B cell (primary cell): ENCODE measurements at regions not wholly inside any gene's neighbourhood (a gene's known extent, or its start where the extent isn't known, plus 50 kb on each side); places are given as distances from the start of the nearest gene placed in this dataset.

Experiments used
- ATAC-seq: fragments of 200-7000 bp; cut with Tn5 transposase; one replicate; pipeline ENCODE4 v1.10.0; 2021; ENCODE audit warnings: low read depth, mild to moderate bottlenecking, moderate number of reproducible peaks, moderate library complexity
- CTCF ChIA-PET: fragments of 350-600 bp; sonication (Branson Sonifier 250); formaldehyde crosslinking; loops from one replicate; lab custom pipeline; 2021; ENCODE audit warnings: antibody characterized with exemption, inconsistent platforms; lab: Charles Lee
- POLR2A ChIA-PET: fragments of 350-600 bp; sonication (Branson Sonifier 250); formaldehyde crosslinking; loops from one replicate; lab custom pipeline; 2021; ENCODE audit warnings: antibody characterized with exemption; lab: Charles Lee
- DNase-seq: peaks from one replicate; pipeline ENCODE4 v3.0.0; 2013
- H2AFZ ChIP-seq: 2 replicates; pipeline ENCODE4 v1.6.1; 2012; ENCODE audit warnings: mild to moderate bottlenecking, low read depth, low read length; ENCODE audit not compliant: insufficient read depth, poor library complexity, severe bottlenecking
- H3K27ac ChIP-seq, 2 donors: 1 replicate in 1 of 2; 2 replicates in 1 of 2; pipeline ENCODE4 v1.5.1; 2012 to 2013; ENCODE audit warnings: low read length in 2 of 2, mild to moderate bottlenecking in 2 of 2, moderate library complexity in 1 of 2
- H3K27me3 ChIP-seq, 4 experiments: fragments of 200-600 bp in 1 of 4; sonication (generic) in 1 of 4; replicated peaks in 1 of 4; 1 replicate in 2 of 4; 2 replicates in 2 of 4; pipeline versions ENCODE4 v1.6.1 to v1.7.0; 2013 to 2016; ENCODE audit warnings: low read length in 3 of 4, mild to moderate bottlenecking in 2 of 4, mixed read lengths in 1 of 4, moderate library complexity in 1 of 4; ENCODE audit not compliant: insufficient read depth in 4 of 4, control insufficient read depth in 3 of 4; ENCODE audit errors: control extremely low read depth in 1 of 4
- H3K36me3 ChIP-seq, 2 experiments: replicated peaks in 1 of 2; 1 replicate in 1 of 2; 2 replicates in 1 of 2; pipeline versions ENCODE4 v1.6.1 to v1.7.1; 2013; ENCODE audit warnings: low read length in 1 of 2; ENCODE audit not compliant: insufficient read depth in 2 of 2, control insufficient read depth in 1 of 2; ENCODE audit errors: control extremely low read depth in 1 of 2, extremely low read depth in 1 of 2
- H3K4me1 ChIP-seq, 2 donors: fragments of 200-600 bp in 1 of 2; sonication (generic) in 1 of 2; 1 replicate in 1 of 2; 2 replicates in 1 of 2; pipeline versions ENCODE4 v1.5.1 to v1.6.1; 2013 to 2017; ENCODE audit warnings: low read length in 2 of 2; ENCODE audit not compliant: control insufficient read depth in 2 of 2, insufficient read depth in 2 of 2
- H3K4me2 ChIP-seq: replicated peaks from 2 replicates; pipeline ENCODE3; 2012; ENCODE audit warnings: mild to moderate bottlenecking, low read depth, low read length; ENCODE audit not compliant: poor library complexity, severe bottlenecking
- H3K4me3 ChIP-seq, 5 experiments: fragments of 200-600 bp in 1 of 5; sonication (generic) in 1 of 5; 1 replicate in 3 of 5; 2 replicates in 2 of 5; pipeline versions ENCODE4 v1.5.1 to v1.7.0; 2011 to 2016; ENCODE audit warnings: low read length in 4 of 5, mild to moderate bottlenecking in 4 of 5, low read depth in 2 of 5, control low read depth in 1 of 5, moderate library complexity in 1 of 5; ENCODE audit not compliant: insufficient read depth in 1 of 5; ENCODE audit errors: control extremely low read depth in 1 of 5, extremely low read depth in 1 of 5
- H3K79me2 ChIP-seq: fragments of 200-600 bp; sonication (generic); one replicate; pipeline ENCODE4 v1.6.0; 2016; ENCODE audit warnings: low read length; ENCODE audit not compliant: control insufficient read depth, insufficient read depth
- H3K9ac ChIP-seq: fragments of 200-600 bp; sonication (generic); 2 replicates; pipeline ENCODE4 v1.6.1; 2017; ENCODE audit warnings: mild to moderate bottlenecking, low read length, moderate library complexity
- H3K9me3 ChIP-seq, 3 donors: one replicate each; pipeline versions ENCODE4 v1.6.1 to v1.7.1; 2013; ENCODE audit warnings: low read length in 2 of 3; ENCODE audit not compliant: control insufficient read depth in 2 of 3, insufficient read depth in 1 of 3; ENCODE audit errors: control extremely low read depth in 1 of 3
- H4K20me1 ChIP-seq: 2 replicates; pipeline ENCODE4 v1.6.0; 2012; ENCODE audit warnings: mild to moderate bottlenecking, low read length; ENCODE audit not compliant: insufficient read depth, control insufficient read depth, poor library complexity, severe bottlenecking
- H3K27ac Mint-ChIP-seq: one replicate; pipeline ENCODE4 v1.8.0; 2021; ENCODE audit warnings: mixed read lengths
- H3K27me3 Mint-ChIP-seq: one replicate; pipeline ENCODE4 v1.8.0; 2021; ENCODE audit warnings: mixed read lengths
- H3K4me1 Mint-ChIP-seq: one replicate; pipeline ENCODE4 v1.8.0; 2021; ENCODE audit warnings: mixed read lengths
- H3K4me3 Mint-ChIP-seq: one replicate; pipeline ENCODE4 v1.8.0; 2021; ENCODE audit warnings: mixed read lengths
- H3K9me3 Mint-ChIP-seq: one replicate; pipeline ENCODE4 v1.8.0; 2022; ENCODE audit warnings: mixed read lengths; ENCODE audit not compliant: insufficient read depth
- CTCF ChIP-seq: fragments of 200-600 bp; IDR thresholded peaks from one replicate; pipeline ENCODE4 v1.8.0; 2022; ENCODE audit warnings: antibody characterized with exemption, mild to moderate bottlenecking
- EZH2 ChIP-seq: IDR thresholded peaks from 2 replicates; pipeline ENCODE4 v1.6.1; 2012; ENCODE audit warnings: borderline replicate concordance, low read depth, mild to moderate bottlenecking, moderate library complexity, low read length; ENCODE audit not compliant: insufficient read depth, poor library complexity, severe bottlenecking
- WGBS: methylation state at CpG from one replicate; pipeline ENCODE4 v1.1.5; 2013; ENCODE audit warnings: missing lambda C conversion rate; ENCODE audit not compliant: insufficient coverage; 5-methylcytosine and 5-hydroxymethylcytosine counted together
- intact Hi-C: fragments of 100-400 bp; cut with micrococcal nuclease; formaldehyde crosslinking; loops from one replicate; pipeline ENCODE4 v1.10.0; 2022

- no peaks in the 10 kb centered on the region for H3K4me1 Mint-ChIP-seq
- CTCF ChIA-PET = no interaction called here
- ATAC-seq (no peak), DNase-seq (no peak)
- peaks cover 0 to 1% (median 0%) of the 10 kb centered on the region in 3 donors for H3K9me3 ChIP-seq
- TF ChIP-seq EZH2 (no peak), CTCF (no peak)
- H3K27ac ChIP-seq = no peak overlapping the region
- H3K4me3 Mint-ChIP-seq = no peak overlapping the region
- no peaks in the 10 kb centered on the region for H3K9me3 Mint-ChIP-seq
- H3K4me2 ChIP-seq = no peak overlapping the region
- H3K27me3 ChIP-seq = no peaks in the 10 kb centered on the region
- POLR2A ChIA-PET = no interaction called here
- intact Hi-C loops = no loop called here
- H3K9ac ChIP-seq = no peak overlapping the region
- no peaks in the 10 kb centered on the region for H3K27me3 Mint-ChIP-seq
- H2AFZ ChIP-seq = no peak overlapping the region
- H3K4me1 ChIP-seq = no peaks in the 10 kb centered on the region
- H3K79me2 ChIP-seq = no peaks in the 10 kb centered on the region
- 71% methylated on average over 1 of the region's 3 CpGs for WGBS
- no peak overlapping the region for H3K4me3 ChIP-seq
- no peaks in the 10 kb centered on the region for H3K36me3 ChIP-seq
- H3K27ac Mint-ChIP-seq = no peak overlapping the region
- H4K20me1 ChIP-seq = no peaks in the 10 kb centered on the region
Measured at GRCh38 chr4:17251101-17251500, 260.8 kb downstream of the QDPR start.

- intact Hi-C loops = no loop called here
- Mint-ChIP-seq H3K4me3 (no peak overlapping the region), H3K27ac (no peak overlapping the region), H3K9me3 (no peaks in the 10 kb centered on the region), H3K27me3 (no peaks in the 10 kb centered on the region), H3K4me1 (no peaks in the 10 kb centered on the region)
- Histone ChIP-seq H3K4me3 (no peak overlapping the region), H3K4me1 (no peaks in the 10 kb centered on the region), H2AFZ (no peak overlapping the region), H3K9me3 (peaks cover 0 to 1% (median 0%) of the 10 kb centered on the region in 3 donors), H3K79me2 (no peaks in the 10 kb centered on the region), H3K27ac (no peak overlapping the region), H3K9ac (no peak overlapping the region), H3K36me3 (no peaks in the 10 kb centered on the region), H3K4me2 (no peak overlapping the region), H4K20me1 (no peaks in the 10 kb centered on the region), H3K27me3 (no peaks in the 10 kb centered on the region)
- no peak for TF ChIP-seq CTCF
- TF ChIP-seq EZH2 = no peak
- no peak for ATAC-seq
- no peak for DNase-seq
- ChIA-PET CTCF (no interaction called here), POLR2A (no interaction called here)
- no CpG with 5 or more reads among the region's 4 CpGs for WGBS
Measured at GRCh38 chr4:17250591-17250990, 261.3 kb downstream of the QDPR start.
